ENCODE measurements at regions not wholly inside any gene's neighbourhood (a gene's known extent, or its start where the extent isn't known, plus 50 kb on each side); places are given as distances from the start of the nearest gene placed in this dataset.
A peak's percentile ranks its signal among the peaks of the same experiment; 100 is the strongest.

GRCh38 chr1:208688656-208689315 is 444.6 kb upstream of the PLXNA2 start:
- no peak overlapping the region for H3K4me3 ChIP-seq (ENCODE audit: low read depth in 1 of 5, low read length in 5 of 5)
- H3K4me1 ChIP-seq (ENCODE audit: control insufficient read depth in 5 of 5, insufficient read depth in 5 of 5, low read length in 5 of 5) = no peaks in the 10 kb centered on the region
- no peak overlapping the region for H3K9ac ChIP-seq (ENCODE audit: low read length in 5 of 5)
- peaks cover 0 to 3% (median 0%) of the 10 kb centered on the region in 5 donors for H3K9me3 ChIP-seq (ENCODE audit: control insufficient read depth in 5 of 5, low read length in 5 of 5)
- no peaks in the 10 kb centered on the region for H3K36me3 ChIP-seq (ENCODE audit: control insufficient read depth in 5 of 5, insufficient read depth in 5 of 5, low read length in 5 of 5)
- H3K27ac ChIP-seq (ENCODE audit: low read depth, low read length) = no peak overlapping the region
- no peaks in the 10 kb centered on the region for H3K27me3 ChIP-seq (ENCODE audit: control insufficient read depth in 5 of 5, insufficient read depth in 4 of 5, low read length in 5 of 5)

- H3K36me3 ChIP-seq (ENCODE audit: control insufficient read depth in 5 of 5, insufficient read depth in 5 of 5, low read length in 5 of 5) = no peaks in the 10 kb centered on the region
- no peaks in the 10 kb centered on the region for H3K4me1 ChIP-seq (ENCODE audit: control insufficient read depth in 5 of 5, insufficient read depth in 5 of 5, low read length in 5 of 5)
- peaks cover 0 to 3% (median 0%) of the 10 kb centered on the region in 5 donors for H3K9me3 ChIP-seq (ENCODE audit: control insufficient read depth in 5 of 5, low read length in 5 of 5)
- H3K9ac ChIP-seq (ENCODE audit: low read length in 5 of 5) = no peak overlapping the region
- H3K4me3 ChIP-seq (ENCODE audit: low read depth in 1 of 5, low read length in 5 of 5) = no peak overlapping the region
- no peak overlapping the region for H3K27ac ChIP-seq (ENCODE audit: low read depth, low read length)
- H3K27me3 ChIP-seq (ENCODE audit: control insufficient read depth in 5 of 5, insufficient read depth in 4 of 5, low read length in 5 of 5) = no peaks in the 10 kb centered on the region
These were observed 446.8 kb upstream of the PLXNA2 start for GRCh38 chr1:208691012-208691411.

- H3K9me3 ChIP-seq (ENCODE audit: control insufficient read depth in 5 of 5, low read length in 5 of 5) = no peaks in the 10 kb centered on the region
- H3K27ac ChIP-seq (ENCODE audit: low read depth, low read length) = no peak overlapping the region
- no peaks in the 10 kb centered on the region for H3K27me3 ChIP-seq (ENCODE audit: control insufficient read depth in 5 of 5, insufficient read depth in 4 of 5, low read length in 5 of 5)
- no peaks in the 10 kb centered on the region for H3K4me1 ChIP-seq (ENCODE audit: control insufficient read depth in 5 of 5, insufficient read depth in 5 of 5, low read length in 5 of 5)
- H3K9ac ChIP-seq (ENCODE audit: low read length in 5 of 5) = no peak overlapping the region
- no peaks in the 10 kb centered on the region for H3K36me3 ChIP-seq (ENCODE audit: control insufficient read depth in 5 of 5, insufficient read depth in 5 of 5, low read length in 5 of 5)
- H3K4me3 ChIP-seq (ENCODE audit: low read depth in 1 of 5, low read length in 5 of 5) = no peak overlapping the region
These were observed 465.8 kb upstream of the PLXNA2 start for GRCh38 chr1:208709981-208710380.

- Histone ChIP-seq H3K4me1 (ENCODE audit: control insufficient read depth in 5 of 5, insufficient read depth in 5 of 5, low read length in 5 of 5) (no peaks in the 10 kb centered on the region), H3K36me3 (ENCODE audit: control insufficient read depth in 5 of 5, insufficient read depth in 5 of 5, low read length in 5 of 5) (no peaks in the 10 kb centered on the region), H3K9ac (ENCODE audit: low read length in 5 of 5) (no peak overlapping the region), H3K9me3 (ENCODE audit: control insufficient read depth in 5 of 5, low read length in 5 of 5) (no peaks in the 10 kb centered on the region), H3K27ac (ENCODE audit: low read depth, low read length) (no peak overlapping the region), H3K4me3 (ENCODE audit: low read depth in 1 of 5, low read length in 5 of 5) (no peak overlapping the region), H3K27me3 (ENCODE audit: control insufficient read depth in 5 of 5, insufficient read depth in 4 of 5, low read length in 5 of 5) (no peaks in the 10 kb centered on the region)
These were observed 470.1 kb upstream of the PLXNA2 start for GRCh38 chr1:208714323-208714722.

- Histone ChIP-seq H3K36me3 (ENCODE audit: control insufficient read depth in 5 of 5, insufficient read depth in 5 of 5, low read length in 5 of 5) (no peaks in the 10 kb centered on the region), H3K4me1 (ENCODE audit: control insufficient read depth in 5 of 5, insufficient read depth in 5 of 5, low read length in 5 of 5) (no peaks in the 10 kb centered on the region), H3K4me3 (ENCODE audit: low read depth in 1 of 5, low read length in 5 of 5) (no peak overlapping the region), H3K9me3 (ENCODE audit: control insufficient read depth in 5 of 5, low read length in 5 of 5) (peaks cover 0 to 21% (median 14%) of the 10 kb centered on the region in 5 donors), H3K27me3 (ENCODE audit: control insufficient read depth in 5 of 5, insufficient read depth in 4 of 5, low read length in 5 of 5) (no peaks in the 10 kb centered on the region), H3K9ac (ENCODE audit: low read length in 5 of 5) (no peak overlapping the region), H3K27ac (ENCODE audit: low read depth, low read length) (no peak overlapping the region)
These were observed 473.3 kb upstream of the PLXNA2 start for GRCh38 chr1:208717525-208717924.

GRCh38 chr1:208722592-208722991 is 478.4 kb upstream of the PLXNA2 start:
- Histone ChIP-seq H3K27me3 (ENCODE audit: control insufficient read depth in 5 of 5, insufficient read depth in 4 of 5, low read length in 5 of 5) (no peaks in the 10 kb centered on the region), H3K9ac (ENCODE audit: low read length in 5 of 5) (no peak overlapping the region), H3K4me3 (ENCODE audit: low read depth in 1 of 5, low read length in 5 of 5) (no peak overlapping the region), H3K9me3 (ENCODE audit: control insufficient read depth in 5 of 5, low read length in 5 of 5) (peaks cover 11 to 33% (median 27%) of the 10 kb centered on the region in 5 donors), H3K4me1 (ENCODE audit: control insufficient read depth in 5 of 5, insufficient read depth in 5 of 5, low read length in 5 of 5) (no peaks in the 10 kb centered on the region), H3K36me3 (ENCODE audit: control insufficient read depth in 5 of 5, insufficient read depth in 5 of 5, low read length in 5 of 5) (no peaks in the 10 kb centered on the region), H3K27ac (ENCODE audit: low read depth, low read length) (no peak overlapping the region)

- H3K27ac ChIP-seq (ENCODE audit: low read depth, low read length) = no peak overlapping the region
- no peak overlapping the region for H3K4me3 ChIP-seq (ENCODE audit: low read depth in 1 of 5, low read length in 5 of 5)
- no peaks in the 10 kb centered on the region for H3K36me3 ChIP-seq (ENCODE audit: control insufficient read depth in 5 of 5, insufficient read depth in 5 of 5, low read length in 5 of 5)
- H3K27me3 ChIP-seq (ENCODE audit: control insufficient read depth in 5 of 5, insufficient read depth in 4 of 5, low read length in 5 of 5) = no peaks in the 10 kb centered on the region
- peaks cover 11 to 33% (median 27%) of the 10 kb centered on the region in 5 donors for H3K9me3 ChIP-seq (ENCODE audit: control insufficient read depth in 5 of 5, low read length in 5 of 5)
- no peak overlapping the region for H3K9ac ChIP-seq (ENCODE audit: low read length in 5 of 5)
- H3K4me1 ChIP-seq (ENCODE audit: control insufficient read depth in 5 of 5, insufficient read depth in 5 of 5, low read length in 5 of 5) = no peaks in the 10 kb centered on the region
These were observed 479.9 kb upstream of the PLXNA2 start for GRCh38 chr1:208724079-208724478.

- H3K4me3 ChIP-seq (ENCODE audit: low read depth in 1 of 5, low read length in 5 of 5) = no peak overlapping the region
- H3K27me3 ChIP-seq (ENCODE audit: control insufficient read depth in 5 of 5, insufficient read depth in 4 of 5, low read length in 5 of 5) = no peaks in the 10 kb centered on the region
- no peaks in the 10 kb centered on the region for H3K36me3 ChIP-seq (ENCODE audit: control insufficient read depth in 5 of 5, insufficient read depth in 5 of 5, low read length in 5 of 5)
These were observed 484.6 kb upstream of the PLXNA2 start for GRCh38 chr1:208728815-208729214.

GRCh38 chr1:208731981-208732821 is 488.0 kb upstream of the PLXNA2 start:
- H3K9ac ChIP-seq (ENCODE audit: low read length in 5 of 5) = peak overlapping the region in 1 of 5 donors; percentile 9
- H3K27me3 ChIP-seq (ENCODE audit: control insufficient read depth in 5 of 5, insufficient read depth in 4 of 5, low read length in 5 of 5) = no peaks in the 10 kb centered on the region
- H3K27ac ChIP-seq (ENCODE audit: low read depth, low read length) = no peak overlapping the region
- peak overlapping the region in 2 of 5 donors; percentile 5 to 6 for H3K4me3 ChIP-seq (ENCODE audit: low read depth in 1 of 5, low read length in 5 of 5)
- peaks cover 0 to 3% (median 0%) of the 10 kb centered on the region in 5 donors for H3K4me1 ChIP-seq (ENCODE audit: control insufficient read depth in 5 of 5, insufficient read depth in 5 of 5, low read length in 5 of 5)
- H3K36me3 ChIP-seq (ENCODE audit: control insufficient read depth in 5 of 5, insufficient read depth in 5 of 5, low read length in 5 of 5) = no peaks in the 10 kb centered on the region
- H3K9me3 ChIP-seq (ENCODE audit: control insufficient read depth in 5 of 5, low read length in 5 of 5) = no peaks in the 10 kb centered on the region

More at GRCh38 chr1:208728815-208729214, 484.6 kb upstream of the PLXNA2 start:
- Histone ChIP-seq H3K9me3 (ENCODE audit: control insufficient read depth in 5 of 5, low read length in 5 of 5) (peaks cover 0 to 4% (median 2%) of the 10 kb centered on the region in 5 donors), H3K27ac (ENCODE audit: low read depth, low read length) (no peak overlapping the region), H3K9ac (ENCODE audit: low read length in 5 of 5) (no peak overlapping the region), H3K4me1 (ENCODE audit: control insufficient read depth in 5 of 5, insufficient read depth in 5 of 5, low read length in 5 of 5) (peaks cover 0 to 3% (median 0%) of the 10 kb centered on the region in 5 donors)

- Histone ChIP-seq H3K36me3 (ENCODE audit: control insufficient read depth in 5 of 5, insufficient read depth in 5 of 5, low read length in 5 of 5) (no peaks in the 10 kb centered on the region), H3K27me3 (ENCODE audit: control insufficient read depth in 5 of 5, insufficient read depth in 4 of 5, low read length in 5 of 5) (no peaks in the 10 kb centered on the region), H3K4me3 (ENCODE audit: low read depth in 1 of 5, low read length in 5 of 5) (no peak overlapping the region)
These were observed 493.0 kb upstream of the PLXNA2 start for GRCh38 chr1:208737161-208737560.

More at GRCh38 chr1:208737161-208737560, 493.0 kb upstream of the PLXNA2 start:
- H3K27ac ChIP-seq (ENCODE audit: low read depth, low read length) = no peak overlapping the region
- H3K9me3 ChIP-seq (ENCODE audit: control insufficient read depth in 5 of 5, low read length in 5 of 5) = peaks cover 0 to 5% (median 0%) of the 10 kb centered on the region in 5 donors
- no peak overlapping the region for H3K9ac ChIP-seq (ENCODE audit: low read length in 5 of 5)
- H3K4me1 ChIP-seq (ENCODE audit: control insufficient read depth in 5 of 5, insufficient read depth in 5 of 5, low read length in 5 of 5) = peaks cover 0 to under 1% (median 0%) of the 10 kb centered on the region in 5 donors
